ENCODE measurements at regions not wholly inside any gene's neighbourhood (a gene's known extent, or its start where the extent isn't known, plus 50 kb on each side); places are given as distances from the start of the nearest gene placed in this dataset.
"Not testable (repeated sequence)": the region's sequence is repeated elsewhere in the genome, so short reads cannot be mapped to it uniquely, and the experiment has no call there.

- no peak for DNase-seq (ENCODE audit: extremely low spot score)
- CTCF ChIA-PET = no interaction called here
- POLR2A ChIA-PET = no interaction called here
- TF ChIP-seq CTCF (IDR thresholded peaks at IDR 0.05; ENCODE audit: control extremely low read depth, extremely low read depth, low read depth, missing control alignments) = no peak
Measured at GRCh38 chr1:55443175-55443915, 228.2 kb upstream of the USP24 start.

- no peak for TF ChIP-seq CTCF (IDR thresholded peaks at IDR 0.05; ENCODE audit: control extremely low read depth, extremely low read depth, low read depth, missing control alignments)
- DNase-seq (ENCODE audit: extremely low spot score) = no peak
- CTCF ChIA-PET = no interaction called here
- POLR2A ChIA-PET = no interaction called here
Measured at GRCh38 chr1:55441489-55441888, 226.3 kb upstream of the USP24 start.

- TF ChIP-seq CTCF (IDR thresholded peaks at IDR 0.05; ENCODE audit: control extremely low read depth, extremely low read depth, low read depth, missing control alignments) = no peak
- POLR2A ChIA-PET = no interaction called here
- CTCF ChIA-PET = no interaction called here
- DNase-seq (ENCODE audit: extremely low spot score) = no peak
Measured at GRCh38 chr1:55437692-55438091, 222.5 kb upstream of the USP24 start.

- POLR2A ChIA-PET; DNase-seq (ENCODE audit: extremely low spot score); CTCF ChIA-PET: not testable (repeated sequence)
Measured at GRCh38 chr1:55430720-55431119, 215.6 kb upstream of the USP24 start.

- POLR2A ChIA-PET; DNase-seq (ENCODE audit: extremely low spot score); CTCF ChIA-PET: not testable (repeated sequence)
Measured at GRCh38 chr1:55430206-55430605, 215.0 kb upstream of the USP24 start.

GRCh38 chr1:55428944-55429931 is 214.1 kb upstream of the USP24 start:
- CTCF ChIA-PET = no interaction called here
- no peak for TF ChIP-seq CTCF (IDR thresholded peaks at IDR 0.05; ENCODE audit: control extremely low read depth, extremely low read depth, low read depth, missing control alignments)
- DNase-seq (ENCODE audit: extremely low spot score) = no peak
- POLR2A ChIA-PET = no interaction called here

- no peak for DNase-seq (ENCODE audit: extremely low spot score)
- TF ChIP-seq CTCF (IDR thresholded peaks at IDR 0.05; ENCODE audit: control extremely low read depth, extremely low read depth, low read depth, missing control alignments) = no peak
- ChIA-PET POLR2A (no interaction called here), CTCF (no interaction called here)
Measured at GRCh38 chr1:55428231-55428630, 213.1 kb upstream of the USP24 start.

Data from GM10248 (cell line).